B cell (primary cell): ENCODE measurements at regions not wholly inside any gene's neighbourhood (a gene's known extent, or its start where the extent isn't known, plus 50 kb on each side); places are given as distances from the start of the nearest gene placed in this dataset.

ENCODE experiments used
- ATAC-seq: fragments of 200-7000 bp; cut with Tn5 transposase; one replicate; pipeline ENCODE4 v1.10.0; 2021; ENCODE audit warnings: low read depth, mild to moderate bottlenecking, moderate number of reproducible peaks, moderate library complexity
- CTCF ChIA-PET: fragments of 350-600 bp; sonication (Branson Sonifier 250); formaldehyde crosslinking; loops from one replicate; lab custom pipeline; 2021; ENCODE audit warnings: antibody characterized with exemption, inconsistent platforms; lab: Charles Lee
- POLR2A ChIA-PET: fragments of 350-600 bp; sonication (Branson Sonifier 250); formaldehyde crosslinking; loops from one replicate; lab custom pipeline; 2021; ENCODE audit warnings: antibody characterized with exemption; lab: Charles Lee
- DNase-seq: peaks from one replicate; pipeline ENCODE4 v3.0.0; 2013
- H2AFZ ChIP-seq: 2 replicates; pipeline ENCODE4 v1.6.1; 2012; ENCODE audit warnings: mild to moderate bottlenecking, low read depth, low read length; ENCODE audit not compliant: insufficient read depth, poor library complexity, severe bottlenecking
- H3K27ac ChIP-seq, 2 donors: 1 replicate in 1 of 2; 2 replicates in 1 of 2; pipeline ENCODE4 v1.5.1; 2012 to 2013; ENCODE audit warnings: low read length in 2 of 2, mild to moderate bottlenecking in 2 of 2, moderate library complexity in 1 of 2
- H3K27me3 ChIP-seq, 4 experiments: fragments of 200-600 bp in 1 of 4; sonication (generic) in 1 of 4; replicated peaks in 1 of 4; 1 replicate in 2 of 4; 2 replicates in 2 of 4; pipeline versions ENCODE4 v1.6.1 to v1.7.0; 2013 to 2016; ENCODE audit warnings: low read length in 3 of 4, mild to moderate bottlenecking in 2 of 4, mixed read lengths in 1 of 4, moderate library complexity in 1 of 4; ENCODE audit not compliant: insufficient read depth in 4 of 4, control insufficient read depth in 3 of 4; ENCODE audit errors: control extremely low read depth in 1 of 4
- H3K36me3 ChIP-seq, 2 experiments: replicated peaks in 1 of 2; 1 replicate in 1 of 2; 2 replicates in 1 of 2; pipeline versions ENCODE4 v1.6.1 to v1.7.1; 2013; ENCODE audit warnings: low read length in 1 of 2; ENCODE audit not compliant: insufficient read depth in 2 of 2, control insufficient read depth in 1 of 2; ENCODE audit errors: control extremely low read depth in 1 of 2, extremely low read depth in 1 of 2
- H3K4me1 ChIP-seq, 2 donors: fragments of 200-600 bp in 1 of 2; sonication (generic) in 1 of 2; 1 replicate in 1 of 2; 2 replicates in 1 of 2; pipeline versions ENCODE4 v1.5.1 to v1.6.1; 2013 to 2017; ENCODE audit warnings: low read length in 2 of 2; ENCODE audit not compliant: control insufficient read depth in 2 of 2, insufficient read depth in 2 of 2
- H3K4me2 ChIP-seq: replicated peaks from 2 replicates; pipeline ENCODE3; 2012; ENCODE audit warnings: mild to moderate bottlenecking, low read depth, low read length; ENCODE audit not compliant: poor library complexity, severe bottlenecking
- H3K4me3 ChIP-seq, 5 experiments: fragments of 200-600 bp in 1 of 5; sonication (generic) in 1 of 5; 1 replicate in 3 of 5; 2 replicates in 2 of 5; pipeline versions ENCODE4 v1.5.1 to v1.7.0; 2011 to 2016; ENCODE audit warnings: low read length in 4 of 5, mild to moderate bottlenecking in 4 of 5, low read depth in 2 of 5, control low read depth in 1 of 5, moderate library complexity in 1 of 5; ENCODE audit not compliant: insufficient read depth in 1 of 5; ENCODE audit errors: control extremely low read depth in 1 of 5, extremely low read depth in 1 of 5
- H3K79me2 ChIP-seq: fragments of 200-600 bp; sonication (generic); one replicate; pipeline ENCODE4 v1.6.0; 2016; ENCODE audit warnings: low read length; ENCODE audit not compliant: control insufficient read depth, insufficient read depth
- H3K9ac ChIP-seq: fragments of 200-600 bp; sonication (generic); 2 replicates; pipeline ENCODE4 v1.6.1; 2017; ENCODE audit warnings: mild to moderate bottlenecking, low read length, moderate library complexity
- H3K9me3 ChIP-seq, 3 donors: one replicate each; pipeline versions ENCODE4 v1.6.1 to v1.7.1; 2013; ENCODE audit warnings: low read length in 2 of 3; ENCODE audit not compliant: control insufficient read depth in 2 of 3, insufficient read depth in 1 of 3; ENCODE audit errors: control extremely low read depth in 1 of 3
- H4K20me1 ChIP-seq: 2 replicates; pipeline ENCODE4 v1.6.0; 2012; ENCODE audit warnings: mild to moderate bottlenecking, low read length; ENCODE audit not compliant: insufficient read depth, control insufficient read depth, poor library complexity, severe bottlenecking
- H3K27ac Mint-ChIP-seq: one replicate; pipeline ENCODE4 v1.8.0; 2021; ENCODE audit warnings: mixed read lengths
- H3K27me3 Mint-ChIP-seq: one replicate; pipeline ENCODE4 v1.8.0; 2021; ENCODE audit warnings: mixed read lengths
- H3K4me1 Mint-ChIP-seq: one replicate; pipeline ENCODE4 v1.8.0; 2021; ENCODE audit warnings: mixed read lengths
- H3K4me3 Mint-ChIP-seq: one replicate; pipeline ENCODE4 v1.8.0; 2021; ENCODE audit warnings: mixed read lengths
- H3K9me3 Mint-ChIP-seq: one replicate; pipeline ENCODE4 v1.8.0; 2022; ENCODE audit warnings: mixed read lengths; ENCODE audit not compliant: insufficient read depth
- EZH2 ChIP-seq: IDR thresholded peaks from 2 replicates; pipeline ENCODE4 v1.6.1; 2012; ENCODE audit warnings: borderline replicate concordance, low read depth, mild to moderate bottlenecking, moderate library complexity, low read length; ENCODE audit not compliant: insufficient read depth, poor library complexity, severe bottlenecking
- WGBS: methylation state at CpG from one replicate; pipeline ENCODE4 v1.1.5; 2013; ENCODE audit warnings: missing lambda C conversion rate; ENCODE audit not compliant: insufficient coverage; 5-methylcytosine and 5-hydroxymethylcytosine counted together
- intact Hi-C: fragments of 100-400 bp; cut with micrococcal nuclease; formaldehyde crosslinking; loops from one replicate; pipeline ENCODE4 v1.10.0; 2022
- TF ChIP-seq, protein P1 (sequence below): fragments of 200-600 bp; IDR thresholded peaks from one replicate; pipeline ENCODE4 v1.8.0; 2022; ENCODE audit warnings: antibody characterized with exemption, mild to moderate bottlenecking

GRCh38 chr18:76252139-76252538, 242.9 kb downstream of the ZNF516 start:
- Histone ChIP-seq H3K27ac (no peak overlapping the region), H3K79me2 (no peaks in the 10 kb centered on the region), H4K20me1 (no peaks in the 10 kb centered on the region), H3K4me2 (no peak overlapping the region), H3K9ac (no peak overlapping the region), H3K36me3 (no peaks in the 10 kb centered on the region), H3K9me3 (peaks cover 0 to 4% (median 0%) of the 10 kb centered on the region in 3 donors), H2AFZ (no peak overlapping the region), H3K4me3 (no peak overlapping the region), H3K4me1 (no peaks in the 10 kb centered on the region), H3K27me3 (no peaks in the 10 kb centered on the region)
- TF ChIP-seq, protein P1, sequence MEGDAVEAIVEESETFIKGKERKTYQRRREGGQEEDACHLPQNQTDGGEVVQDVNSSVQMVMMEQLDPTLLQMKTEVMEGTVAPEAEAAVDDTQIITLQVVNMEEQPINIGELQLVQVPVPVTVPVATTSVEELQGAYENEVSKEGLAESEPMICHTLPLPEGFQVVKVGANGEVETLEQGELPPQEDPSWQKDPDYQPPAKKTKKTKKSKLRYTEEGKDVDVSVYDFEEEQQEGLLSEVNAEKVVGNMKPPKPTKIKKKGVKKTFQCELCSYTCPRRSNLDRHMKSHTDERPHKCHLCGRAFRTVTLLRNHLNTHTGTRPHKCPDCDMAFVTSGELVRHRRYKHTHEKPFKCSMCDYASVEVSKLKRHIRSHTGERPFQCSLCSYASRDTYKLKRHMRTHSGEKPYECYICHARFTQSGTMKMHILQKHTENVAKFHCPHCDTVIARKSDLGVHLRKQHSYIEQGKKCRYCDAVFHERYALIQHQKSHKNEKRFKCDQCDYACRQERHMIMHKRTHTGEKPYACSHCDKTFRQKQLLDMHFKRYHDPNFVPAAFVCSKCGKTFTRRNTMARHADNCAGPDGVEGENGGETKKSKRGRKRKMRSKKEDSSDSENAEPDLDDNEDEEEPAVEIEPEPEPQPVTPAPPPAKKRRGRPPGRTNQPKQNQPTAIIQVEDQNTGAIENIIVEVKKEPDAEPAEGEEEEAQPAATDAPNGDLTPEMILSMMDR: no peak
- TF ChIP-seq EZH2: no peak
- H3K4me1 Mint-ChIP-seq: no peaks in the 10 kb centered on the region
- H3K27me3 Mint-ChIP-seq: no peaks in the 10 kb centered on the region
- DNase-seq: no peak
- no peak overlapping the region for H3K4me3 Mint-ChIP-seq
- CTCF ChIA-PET: no interaction called here
- WGBS: no CpG with 5 or more reads among the region's 2 CpGs
- POLR2A ChIA-PET: no interaction called here
- no peak overlapping the region for H3K27ac Mint-ChIP-seq
- no peaks in the 10 kb centered on the region for H3K9me3 Mint-ChIP-seq
- no peak for ATAC-seq
- intact Hi-C loops: no loop called here

DNA sequence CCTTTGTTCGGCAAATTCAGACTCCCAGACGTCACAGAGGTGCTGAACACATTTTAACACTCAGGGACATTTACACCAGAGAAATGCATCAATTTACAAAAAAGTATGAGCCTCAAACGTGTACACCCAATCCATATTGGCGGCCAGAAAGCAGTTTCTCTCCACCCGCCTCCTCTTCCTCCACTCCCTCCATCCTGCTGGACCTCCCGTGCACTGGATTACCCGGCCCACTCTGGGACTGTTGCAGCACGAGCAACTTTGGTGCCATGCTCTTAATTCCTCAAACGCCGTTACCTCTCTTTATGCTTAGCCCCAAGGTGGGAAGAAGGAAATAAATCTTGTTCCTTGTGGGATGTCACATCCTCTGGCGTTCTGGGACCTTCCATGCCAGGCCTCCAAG, 243.4 kb downstream of the ZNF516 start:
- no peaks in the 10 kb centered on the region for H3K79me2 ChIP-seq
- H3K4me3 Mint-ChIP-seq: no peak overlapping the region
- peaks cover 0 to 4% (median 0%) of the 10 kb centered on the region in 3 donors for H3K9me3 ChIP-seq
- no peaks in the 10 kb centered on the region for H3K36me3 ChIP-seq
- no peak overlapping the region for H2AFZ ChIP-seq
- no peaks in the 10 kb centered on the region for H4K20me1 ChIP-seq
- ChIA-PET CTCF (no interaction called here), POLR2A (no interaction called here)
- 55% methylated on average over 8 of the region's 11 CpGs for WGBS
- ATAC-seq: no peak
- no peaks in the 10 kb centered on the region for H3K27me3 Mint-ChIP-seq
- no peak for DNase-seq
- H3K9me3 Mint-ChIP-seq: no peaks in the 10 kb centered on the region
- no peak overlapping the region for H3K9ac ChIP-seq
- no peak overlapping the region for H3K4me2 ChIP-seq
- no peak overlapping the region for H3K27ac Mint-ChIP-seq
- no peak for TF ChIP-seq EZH2
- TF ChIP-seq, protein P1: no peak
- intact Hi-C loops: no loop called here
- H3K4me1 Mint-ChIP-seq: no peaks in the 10 kb centered on the region
- no peak overlapping the region for H3K4me3 ChIP-seq
- H3K4me1 ChIP-seq: no peaks in the 10 kb centered on the region
- H3K27me3 ChIP-seq: no peaks in the 10 kb centered on the region
- no peak overlapping the region for H3K27ac ChIP-seq
